CD4-positive, alpha-beta memory T cell (primary cell): ENCODE measurements at regions not wholly inside any gene's neighbourhood (a gene's known extent, or its start where the extent isn't known, plus 50 kb on each side); places are given as distances from the start of the nearest gene placed in this dataset.
"Not testable (repeated sequence)": the region's sequence is repeated elsewhere in the genome, so short reads cannot be mapped to it uniquely, and the experiment has no call there.

Experiments
- CTCF ChIA-PET: fragments of 350-600 bp; sonication (Branson Sonifier 250); formaldehyde crosslinking; loops from one replicate; lab custom pipeline; 2021; ENCODE audit warnings: inconsistent platforms; ENCODE audit not compliant: partially characterized antibody; lab: Charles Lee
- POLR2A ChIA-PET: fragments of 350-600 bp; sonication (Branson Sonifier 250); formaldehyde crosslinking; loops from one replicate; lab custom pipeline; 2021; ENCODE audit not compliant: partially characterized antibody; lab: Charles Lee
- DNase-seq, 5 donors: peaks; one replicate each; pipeline versions ENCODE4 v3.0.0 to v3.0.0-alpha.2; 2020 to 2022; ENCODE audit warnings: mixed read lengths in 1 of 5
- H3K27ac ChIP-seq: one replicate; pipeline ENCODE4 v1.7.0; 2013; ENCODE audit warnings: low read depth, low read length
- H3K27me3 ChIP-seq: 2 replicates; pipeline ENCODE4 v1.7.0; 2013; ENCODE audit warnings: mild to moderate bottlenecking, low read length, moderate library complexity; ENCODE audit not compliant: insufficient read depth
- H3K36me3 ChIP-seq: 2 replicates; pipeline ENCODE4 v1.7.0; 2013; ENCODE audit warnings: mild to moderate bottlenecking, low read length, moderate library complexity; ENCODE audit not compliant: insufficient read depth
- H3K4me1 ChIP-seq: 2 replicates; pipeline ENCODE4 v1.7.0; 2013; ENCODE audit warnings: mild to moderate bottlenecking, low read length, moderate library complexity; ENCODE audit not compliant: insufficient read depth
- H3K4me3 ChIP-seq, 2 donors: one replicate each; pipeline ENCODE4 v1.7.0; 2013; ENCODE audit warnings: low read length in 2 of 2, mild to moderate bottlenecking in 1 of 2
- H3K9me3 ChIP-seq, 2 donors: one replicate each; pipeline ENCODE4 v1.7.0; 2013; ENCODE audit warnings: low read length in 2 of 2, control low read depth in 1 of 2; ENCODE audit not compliant: control insufficient read depth in 1 of 2
- H3K27ac Mint-ChIP-seq, 7 donors: one replicate each; pipeline ENCODE4 v1.8.0; 2020 to 2021; ENCODE audit warnings: mixed read lengths in 7 of 7, mild to moderate bottlenecking in 6 of 7, inconsistent platforms in 3 of 7, moderate library complexity in 3 of 7
- H3K27me3 Mint-ChIP-seq, 2 donors: one replicate each; pipeline ENCODE4 v1.8.0; 2020 to 2021; ENCODE audit warnings: mixed read lengths in 2 of 2
- H3K36me3 Mint-ChIP-seq, 2 donors: one replicate each; pipeline ENCODE4 v1.8.0; 2020 to 2021; ENCODE audit warnings: mixed read lengths in 2 of 2, inconsistent platforms in 1 of 2, mild to moderate bottlenecking in 1 of 2
- H3K4me1 Mint-ChIP-seq, 4 donors: one replicate each; pipeline ENCODE4 v1.8.0; 2020 to 2021; ENCODE audit warnings: mixed read lengths in 4 of 4, mild to moderate bottlenecking in 1 of 4
- H3K4me3 Mint-ChIP-seq, 8 donors: one replicate each; pipeline ENCODE4 v1.8.0; 2020 to 2021; ENCODE audit warnings: mixed read lengths in 8 of 8, mild to moderate bottlenecking in 7 of 8, moderate library complexity in 6 of 8, inconsistent platforms in 3 of 8
- H3K9me3 Mint-ChIP-seq, 8 donors: one replicate each; pipeline ENCODE4 v1.8.0; 2020 to 2021; ENCODE audit warnings: mixed read lengths in 8 of 8, mild to moderate bottlenecking in 5 of 8, inconsistent platforms in 3 of 8, moderate library complexity in 1 of 8
- intact Hi-C: fragments of 100-400 bp; cut with micrococcal nuclease; formaldehyde crosslinking; loops from one replicate; pipeline ENCODE4 v1.15.1; 2023

- POLR2A ChIA-PET: no interaction called here
- Histone ChIP-seq H3K27me3 (no peaks in the 10 kb centered on the region), H3K27ac (no peak overlapping the region), H3K4me1 (no peaks in the 10 kb centered on the region), H3K4me3 (no peak overlapping the region), H3K36me3 (no peaks in the 10 kb centered on the region), H3K9me3 (no peaks in the 10 kb centered on the region)
- intact Hi-C loops: no loop called here
- H3K4me1 Mint-ChIP-seq: no peaks in the 10 kb centered on the region
- CTCF ChIA-PET: no interaction called here
- no peak for DNase-seq
- no peaks in the 10 kb centered on the region for H3K36me3 Mint-ChIP-seq
- peaks cover 0 to 4% of the 10 kb centered on the region in 2 donors for H3K27me3 Mint-ChIP-seq
- H3K4me3 Mint-ChIP-seq: no peak overlapping the region
- H3K27ac Mint-ChIP-seq: no peak overlapping the region
- H3K9me3 Mint-ChIP-seq: peaks cover 0 to 5% (median 0%) of the 10 kb centered on the region in 8 donors
These were observed 195.7 kb upstream of the IPO5 start for GRCh38 chr13:97757807-97758206.

- Histone ChIP-seq H3K4me3 (no peak overlapping the region), H3K4me1 (no peaks in the 10 kb centered on the region), H3K27me3 (no peaks in the 10 kb centered on the region), H3K9me3 (no peaks in the 10 kb centered on the region), H3K36me3 (no peaks in the 10 kb centered on the region), H3K27ac (no peak overlapping the region)
- DNase-seq: no peak
- Mint-ChIP-seq H3K4me3 (no peak overlapping the region), H3K27ac (no peak overlapping the region), H3K36me3 (no peaks in the 10 kb centered on the region), H3K27me3 (peaks cover 0 to 4% of the 10 kb centered on the region in 2 donors), H3K4me1 (no peaks in the 10 kb centered on the region), H3K9me3 (peaks cover 0 to 7% (median 0%) of the 10 kb centered on the region in 8 donors)
- intact Hi-C loops: no loop called here
- POLR2A ChIA-PET: no interaction called here
- CTCF ChIA-PET: no interaction called here
These were observed 195.2 kb upstream of the IPO5 start for GRCh38 chr13:97758317-97758716.

GRCh38 chr13:97761796-97762540, 191.5 kb upstream of the IPO5 start:
- Mint-ChIP-seq H3K4me3 (no peak overlapping the region), H3K36me3 (no peaks in the 10 kb centered on the region), H3K9me3 (peaks cover 0 to 9% (median 3%) of the 10 kb centered on the region in 8 donors), H3K27ac (no peak overlapping the region), H3K27me3 (peaks cover 0 to 7% of the 10 kb centered on the region in 2 donors), H3K4me1 (no peaks in the 10 kb centered on the region)
- intact Hi-C loops: no loop called here
- no peak for DNase-seq
- Histone ChIP-seq H3K4me3 (no peak overlapping the region), H3K4me1 (no peaks in the 10 kb centered on the region), H3K27ac (no peak overlapping the region), H3K9me3 (no peaks in the 10 kb centered on the region), H3K36me3 (no peaks in the 10 kb centered on the region), H3K27me3 (no peaks in the 10 kb centered on the region)
- ChIA-PET POLR2A (no interaction called here), CTCF (no interaction called here)

GRCh38 chr13:97766749-97767148, 186.7 kb upstream of the IPO5 start:
- no peaks in the 10 kb centered on the region for H3K36me3 Mint-ChIP-seq
- intact Hi-C loops: no loop called here
- DNase-seq: no peak

GRCh38 chr13:97768134-97768533, 185.3 kb upstream of the IPO5 start:
- ChIA-PET CTCF (no interaction called here), POLR2A (no interaction called here)
- no peak for DNase-seq
- H3K9me3 ChIP-seq: no peaks in the 10 kb centered on the region
- H3K4me1 ChIP-seq: no peaks in the 10 kb centered on the region
- H3K4me3 ChIP-seq: no peak overlapping the region
- no peak overlapping the region for H3K27ac ChIP-seq
- H3K4me3 Mint-ChIP-seq: no peak overlapping the region
- H3K36me3 ChIP-seq: no peaks in the 10 kb centered on the region
- H3K27ac Mint-ChIP-seq: no peak overlapping the region
- H3K27me3 Mint-ChIP-seq: peaks cover 2 to 3% of the 10 kb centered on the region in 2 donors
- no peaks in the 10 kb centered on the region for H3K36me3 Mint-ChIP-seq
- H3K27me3 ChIP-seq: no peaks in the 10 kb centered on the region
- no peaks in the 10 kb centered on the region for H3K4me1 Mint-ChIP-seq
- intact Hi-C loops: no loop called here
- peaks cover 0 to 8% (median 4%) of the 10 kb centered on the region in 8 donors for H3K9me3 Mint-ChIP-seq

More at GRCh38 chr13:97766749-97767148, 186.7 kb upstream of the IPO5 start:
- Mint-ChIP-seq H3K27me3 (peaks cover 0 to 3% of the 10 kb centered on the region in 2 donors), H3K27ac (no peak overlapping the region), H3K4me3 (no peak overlapping the region), H3K4me1 (no peaks in the 10 kb centered on the region), H3K9me3 (peaks cover 0 to 9% (median 4%) of the 10 kb centered on the region in 8 donors)
- Histone ChIP-seq H3K36me3 (no peaks in the 10 kb centered on the region), H3K9me3 (no peaks in the 10 kb centered on the region), H3K27ac (no peak overlapping the region), H3K4me1 (no peaks in the 10 kb centered on the region), H3K27me3 (no peaks in the 10 kb centered on the region), H3K4me3 (no peak overlapping the region)
- ChIA-PET POLR2A (no interaction called here), CTCF (no interaction called here)

- H3K9me3 Mint-ChIP-seq, H3K27me3 ChIP-seq, H3K4me1 Mint-ChIP-seq, H3K36me3 Mint-ChIP-seq, H3K4me3 Mint-ChIP-seq, H3K4me1 ChIP-seq, H3K9me3 ChIP-seq, POLR2A ChIA-PET, H3K27me3 Mint-ChIP-seq, H3K27ac Mint-ChIP-seq, H3K36me3 ChIP-seq, DNase-seq, H3K27ac ChIP-seq, H3K4me3 ChIP-seq, intact Hi-C loops, CTCF ChIA-PET: not testable (repeated sequence)
These were observed 183.2 kb upstream of the IPO5 start for GRCh38 chr13:97770231-97770630.

GRCh38 chr13:97772466-97772865, 181.0 kb upstream of the IPO5 start:
- H3K27me3 ChIP-seq, H3K27me3 Mint-ChIP-seq, DNase-seq, intact Hi-C loops, H3K4me3 ChIP-seq, H3K9me3 Mint-ChIP-seq, CTCF ChIA-PET, H3K27ac ChIP-seq, H3K4me1 Mint-ChIP-seq, H3K36me3 ChIP-seq, POLR2A ChIA-PET, H3K9me3 ChIP-seq, H3K27ac Mint-ChIP-seq, H3K4me1 ChIP-seq, H3K4me3 Mint-ChIP-seq, H3K36me3 Mint-ChIP-seq: not testable (repeated sequence)
